DMS153 treated with DMSO at 0.1 percent for 48 hours (cell line): ENCODE measurements at regions not wholly inside any gene's neighbourhood (a gene's known extent, or its start where the extent isn't known, plus 50 kb on each side); places are given as distances from the start of the nearest gene placed in this dataset.

Source experiments
- DNase-seq: peaks from one replicate; lab custom pipeline; 2025; ENCODE audit not compliant: unreplicated experiment; lab: John Stamatoyannopoulos, UW

DNA sequence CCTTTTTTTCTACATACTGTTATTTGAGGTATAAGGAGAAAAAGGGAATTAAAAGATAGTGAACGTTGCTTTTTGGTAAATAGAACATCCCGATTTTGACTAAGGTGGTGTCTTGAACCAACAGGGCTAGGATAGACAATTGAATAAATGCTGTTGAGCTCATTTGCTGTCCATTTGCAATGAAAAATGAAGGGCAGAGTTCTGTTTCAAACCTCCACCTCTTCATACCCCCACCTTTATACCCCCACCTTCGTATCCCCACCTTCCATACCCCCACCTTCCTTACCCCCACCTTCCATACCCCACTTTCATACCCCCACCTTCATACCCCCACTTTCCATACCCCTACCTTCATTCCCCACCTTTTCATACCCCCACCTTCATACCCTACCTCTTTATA is 93.4 kb upstream of the NAA20 start:
- no peak for DNase-seq

DNA sequence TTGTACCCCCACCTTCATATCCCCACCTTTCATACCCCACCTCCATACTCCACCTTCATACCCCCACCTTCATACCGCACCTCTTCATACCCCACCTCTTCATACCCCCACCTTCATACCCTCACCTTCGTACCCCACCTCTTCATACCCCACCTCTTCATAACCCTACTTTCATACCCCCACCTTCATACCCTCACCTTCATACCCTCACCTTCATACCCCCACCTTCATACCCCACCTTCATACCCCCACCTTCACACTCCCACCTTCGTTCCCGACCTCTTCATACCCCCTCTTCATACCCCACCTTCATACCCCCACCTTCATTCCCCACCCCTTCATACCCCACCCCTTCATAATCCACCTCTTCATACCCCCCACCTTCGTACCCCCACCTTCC is 92.9 kb upstream of the NAA20 start:
- DNase-seq = no peak

DNA sequence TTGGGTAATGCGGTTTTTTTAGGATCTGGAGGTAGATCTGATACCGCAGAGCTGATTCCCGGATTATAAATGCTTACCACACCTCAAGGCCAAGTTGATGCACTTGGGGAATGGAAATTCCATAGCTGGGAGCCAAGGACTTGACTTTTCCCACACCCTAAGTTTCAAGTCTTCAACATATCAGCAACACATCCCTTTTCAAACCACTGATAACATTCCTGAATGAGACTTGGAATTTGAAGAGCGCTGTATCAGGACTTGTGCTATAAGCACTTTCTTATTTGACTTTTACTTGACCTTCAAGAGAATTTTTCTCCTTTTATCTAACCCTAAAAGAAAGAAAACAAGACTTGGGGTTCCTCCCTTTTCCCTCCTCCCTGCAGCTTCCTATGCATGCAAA is 90.6 kb upstream of the NAA20 start:
- no peak for DNase-seq

DNA sequence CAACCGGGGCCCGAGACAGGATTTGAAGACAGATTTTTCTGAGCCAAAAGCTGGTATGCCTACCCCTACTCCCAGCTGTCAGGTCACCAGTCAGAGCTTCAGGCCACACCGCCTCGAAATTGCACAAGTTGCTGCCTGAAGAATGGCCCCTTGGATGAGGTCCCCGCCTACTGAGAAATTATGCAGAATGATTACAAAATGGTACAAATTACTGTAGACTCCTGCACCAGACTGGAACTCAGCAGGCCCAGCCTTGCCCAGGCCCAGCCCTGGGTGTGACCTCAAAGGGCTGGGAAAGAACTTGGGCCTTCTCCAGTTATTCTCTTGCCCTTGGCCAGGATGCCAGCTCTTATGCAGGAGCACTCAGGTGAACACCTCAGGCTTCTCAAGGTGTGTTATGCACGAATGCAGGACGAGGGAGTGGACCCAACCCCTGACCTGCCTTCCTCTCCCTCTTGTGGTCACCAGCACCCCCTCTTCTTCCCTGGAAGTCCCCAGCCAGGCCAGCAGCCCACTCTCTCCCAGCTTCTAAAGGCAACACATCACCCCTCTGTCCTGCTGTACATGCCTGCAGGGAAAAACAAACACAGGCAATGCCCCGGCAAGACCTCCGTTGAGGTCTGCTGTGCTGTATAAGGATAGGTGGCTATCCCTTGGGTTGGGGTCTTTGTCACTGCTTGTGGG is 88.7 kb upstream of the NAA20 start:
- no peak for DNase-seq

DNA sequence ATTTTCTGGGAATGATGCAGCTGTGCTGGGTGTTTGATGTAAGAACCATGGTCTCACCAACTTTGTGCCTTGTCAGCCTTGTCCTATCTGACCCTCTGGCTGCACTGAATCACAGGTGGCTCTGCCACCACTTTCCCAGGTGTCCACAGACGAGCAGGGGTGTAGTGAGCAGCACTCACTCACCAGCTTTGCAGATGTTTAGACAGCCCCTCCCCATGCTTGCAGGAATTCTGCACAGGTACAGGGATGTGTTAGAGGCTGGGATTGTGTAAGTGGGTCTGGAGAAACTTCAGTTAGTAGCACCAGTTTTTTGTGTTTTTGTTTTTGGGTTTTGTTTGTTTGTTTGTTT is 88.2 kb upstream of the NAA20 start:
- no peak for DNase-seq

DNA sequence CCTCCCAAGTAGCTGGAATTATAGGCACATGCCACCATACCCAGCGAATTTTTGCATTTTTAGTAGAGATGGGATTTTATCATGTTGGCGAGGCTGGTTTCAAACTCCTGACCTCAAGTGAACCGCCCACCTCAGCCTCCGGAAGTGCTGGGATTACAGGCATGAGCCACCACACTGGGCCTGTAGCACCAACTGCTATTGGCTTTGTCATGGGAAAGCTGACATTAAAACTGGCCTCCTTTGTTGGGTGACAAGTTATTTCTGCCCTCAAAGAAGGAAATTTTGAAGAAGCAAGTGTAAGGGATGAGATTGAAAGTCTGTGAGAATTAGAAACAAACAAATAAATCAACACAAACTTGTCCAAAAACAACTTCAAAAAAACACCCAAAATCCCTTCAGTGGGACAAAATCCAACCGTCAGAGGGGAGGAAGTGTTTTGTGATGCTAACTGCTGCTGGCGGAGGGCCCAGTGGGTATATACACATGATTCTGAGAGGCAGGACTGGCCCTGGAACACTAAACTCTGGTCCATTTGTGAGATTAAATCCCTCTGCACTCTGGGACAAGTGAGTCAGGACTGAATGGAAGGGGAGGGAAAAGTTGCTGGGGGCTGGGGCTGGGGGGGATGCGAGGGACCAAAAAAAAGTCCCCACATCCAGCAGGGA is 87.5 kb upstream of the NAA20 start:
- no peak for DNase-seq

DNA sequence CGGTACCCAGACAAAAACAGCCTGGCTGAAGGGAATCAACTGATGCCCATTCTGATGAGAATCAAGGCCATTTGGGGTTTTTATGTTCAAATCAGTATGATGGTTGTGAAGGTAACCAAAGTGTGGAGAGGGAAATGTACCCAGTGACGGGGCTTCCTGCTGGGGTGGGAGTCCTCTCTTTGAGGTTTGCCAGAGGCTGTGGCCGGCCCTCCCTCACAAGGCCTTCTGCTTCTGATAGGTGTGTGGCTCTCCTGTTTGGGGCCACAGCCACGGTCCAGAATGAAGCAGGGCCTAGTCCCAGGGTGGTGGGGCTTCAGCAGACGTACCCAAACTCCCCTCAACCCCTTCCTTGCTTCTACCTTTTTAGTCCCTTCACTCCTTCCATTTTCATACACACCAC is 86.7 kb upstream of the NAA20 start:
- DNase-seq = no peak

DNA sequence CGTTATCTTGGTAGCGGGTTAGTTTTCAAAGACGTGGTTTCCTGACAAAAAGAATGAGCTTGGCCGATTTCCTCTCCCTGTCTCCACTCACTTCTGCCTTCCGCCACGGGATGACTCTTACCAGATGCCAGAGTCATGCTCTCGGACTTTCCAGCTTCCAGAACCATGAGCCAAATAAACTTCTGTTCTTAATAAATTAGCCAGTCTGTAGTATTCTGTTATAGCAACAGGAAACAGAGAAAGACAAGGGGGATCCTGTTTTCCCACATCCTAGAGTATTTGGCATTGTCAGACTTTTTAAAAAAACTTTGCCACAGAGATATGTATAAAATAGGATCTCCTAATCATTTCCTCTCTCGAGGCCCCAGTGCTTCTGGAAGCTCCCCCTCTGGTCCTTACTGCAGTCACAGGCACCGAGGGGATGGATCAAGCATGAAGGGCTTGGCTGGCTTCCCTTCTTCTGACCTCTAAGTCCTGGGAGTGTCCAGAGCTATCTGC is 84.9 kb upstream of the NAA20 start:
- DNase-seq = no peak

DNA sequence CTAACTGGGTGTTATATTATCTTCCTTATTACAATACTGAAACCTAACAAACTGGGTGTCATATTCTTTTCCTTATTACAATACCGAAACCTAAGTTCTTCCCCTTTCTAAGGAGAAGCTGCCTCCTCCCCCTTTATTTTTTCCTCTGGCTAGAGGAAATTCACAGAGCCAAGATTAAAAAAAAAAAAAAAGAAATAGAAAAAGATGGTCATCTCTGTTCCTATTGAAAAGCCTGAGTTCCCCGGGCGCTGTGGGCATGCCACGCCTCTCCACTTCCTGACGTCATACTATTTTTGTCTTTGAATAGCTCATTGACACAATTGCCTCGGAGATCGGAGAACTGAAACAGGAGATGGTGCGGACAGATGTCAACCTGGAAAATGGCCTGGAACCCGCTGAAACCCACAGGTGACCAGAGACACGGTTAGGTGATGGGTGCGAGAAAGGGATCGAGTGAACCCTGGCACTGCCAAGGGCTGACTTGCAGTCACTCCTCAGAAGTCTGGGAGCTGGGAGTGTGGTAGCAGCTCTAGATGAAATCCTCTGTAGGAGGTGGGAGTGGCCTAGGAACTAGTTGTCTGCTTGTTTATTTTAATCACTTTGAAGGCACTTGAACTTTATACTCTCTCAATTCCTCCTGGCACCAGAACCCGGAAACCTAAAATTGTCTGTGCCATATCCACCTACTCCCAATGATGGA is 82.2 kb upstream of the NAA20 start:
- peak; percentile 89 for DNase-seq

DNA sequence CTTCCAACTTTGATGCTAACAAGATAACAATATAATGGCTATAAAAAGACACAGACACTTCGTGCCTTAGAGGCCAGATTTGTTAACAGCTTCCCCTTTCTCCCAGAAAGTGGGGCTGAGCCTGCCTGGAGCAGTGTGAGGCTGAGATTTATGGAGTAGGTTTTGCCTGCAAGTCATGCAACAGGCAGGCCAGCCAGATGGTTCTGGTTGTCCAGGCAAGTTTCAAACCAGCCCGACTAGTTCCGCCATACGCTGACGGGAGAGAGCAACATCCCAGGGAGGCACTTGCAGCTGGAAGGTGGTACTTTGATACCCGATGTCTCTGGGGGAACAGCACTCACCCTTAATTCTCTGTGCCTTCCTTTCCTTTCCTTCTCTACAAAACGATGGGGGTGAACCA is 81.3 kb upstream of the NAA20 start:
- peak; percentile 9 for DNase-seq

DNA sequence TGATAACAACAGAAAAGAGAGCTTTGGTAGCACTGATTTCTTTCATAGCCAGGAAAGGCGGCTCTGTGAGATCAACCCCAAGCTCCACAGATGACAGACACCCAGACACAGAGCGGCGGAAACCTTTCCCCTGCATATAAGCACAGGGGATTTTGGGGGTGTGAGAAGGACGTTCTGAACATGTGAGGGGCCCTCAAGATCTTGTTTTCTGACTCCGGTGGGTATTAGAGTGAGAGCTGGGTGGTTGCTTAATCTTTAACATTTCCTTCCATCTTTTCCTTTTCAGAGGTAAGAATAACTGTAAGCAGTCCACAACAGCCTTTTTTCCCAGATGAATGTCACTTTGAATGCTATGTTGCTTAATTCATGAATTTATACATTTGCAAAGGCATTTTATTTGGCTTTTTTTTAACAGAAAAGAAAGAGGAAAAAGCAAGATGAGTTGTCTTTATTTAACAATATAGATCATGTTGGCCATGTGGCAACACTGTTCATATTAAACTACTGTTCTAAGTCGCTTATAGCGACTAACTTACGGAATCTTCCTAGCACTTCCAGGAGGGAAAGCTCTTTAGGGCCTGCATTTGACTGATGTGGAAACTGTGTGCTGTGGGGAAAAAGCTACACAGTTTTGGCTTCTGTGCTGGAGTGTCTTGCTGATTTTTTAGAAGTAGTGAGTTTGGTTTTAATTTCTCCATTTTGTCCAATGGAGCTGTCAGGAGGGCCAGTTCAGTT is 80.5 kb upstream of the NAA20 start:
- no peak for DNase-seq

DNA sequence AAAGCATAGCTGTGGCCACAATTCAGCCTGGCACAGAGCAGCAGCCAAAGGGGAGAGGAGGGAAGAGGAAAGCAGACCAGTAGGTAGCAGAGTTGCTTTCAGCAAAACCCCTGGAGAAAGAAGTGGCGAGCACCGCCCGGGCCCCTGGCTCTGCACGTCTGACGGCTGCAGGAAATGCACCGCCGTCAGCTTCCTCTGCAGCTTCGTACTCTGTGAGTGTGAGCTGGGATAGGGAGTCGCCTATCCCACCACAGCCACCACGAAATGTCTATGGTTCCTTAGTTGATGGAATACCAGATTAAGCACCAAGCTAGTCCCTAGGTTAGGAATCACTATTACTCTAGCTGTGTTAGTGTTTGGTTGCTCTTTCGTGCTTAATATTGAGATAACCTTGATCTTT is 79.9 kb upstream of the NAA20 start:
- DNase-seq = no peak

DNA sequence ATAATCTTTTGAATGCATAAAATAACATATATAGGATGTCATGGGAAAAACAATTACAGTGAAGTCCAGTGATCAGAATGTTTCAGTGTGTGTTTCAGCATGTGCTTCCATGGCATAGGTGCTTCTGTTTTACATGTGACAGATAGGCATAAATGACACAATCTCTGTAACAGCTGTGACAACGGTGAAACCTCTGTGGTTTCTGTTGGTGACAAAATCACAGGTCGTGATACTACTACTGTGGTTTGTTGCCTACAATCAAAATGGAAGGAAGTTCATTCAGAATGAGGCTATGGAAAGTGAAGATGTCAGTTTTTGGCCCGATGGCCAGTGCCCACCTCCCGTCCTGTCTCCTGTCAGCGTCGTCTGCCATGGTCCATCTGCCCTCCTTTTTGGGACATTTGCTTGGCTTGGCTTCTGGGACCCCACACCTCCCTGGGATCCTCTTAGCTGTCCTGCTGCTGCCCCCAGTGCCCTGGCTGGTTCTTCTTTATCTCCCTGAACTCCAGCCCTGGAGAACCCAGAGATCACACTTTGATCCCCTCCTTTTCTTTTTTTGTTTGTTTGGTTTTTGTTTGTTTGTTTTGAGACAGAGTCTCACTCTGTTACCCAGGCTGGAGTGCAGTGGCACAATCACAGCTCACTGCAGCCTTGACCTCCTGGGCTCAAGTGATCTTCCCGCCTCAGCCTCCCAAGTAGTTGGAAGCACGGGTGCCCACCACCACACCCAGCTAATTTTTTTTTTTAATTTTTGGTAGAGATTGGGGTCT is 79.3 kb upstream of the NAA20 start:
- DNase-seq = no peak

DNA sequence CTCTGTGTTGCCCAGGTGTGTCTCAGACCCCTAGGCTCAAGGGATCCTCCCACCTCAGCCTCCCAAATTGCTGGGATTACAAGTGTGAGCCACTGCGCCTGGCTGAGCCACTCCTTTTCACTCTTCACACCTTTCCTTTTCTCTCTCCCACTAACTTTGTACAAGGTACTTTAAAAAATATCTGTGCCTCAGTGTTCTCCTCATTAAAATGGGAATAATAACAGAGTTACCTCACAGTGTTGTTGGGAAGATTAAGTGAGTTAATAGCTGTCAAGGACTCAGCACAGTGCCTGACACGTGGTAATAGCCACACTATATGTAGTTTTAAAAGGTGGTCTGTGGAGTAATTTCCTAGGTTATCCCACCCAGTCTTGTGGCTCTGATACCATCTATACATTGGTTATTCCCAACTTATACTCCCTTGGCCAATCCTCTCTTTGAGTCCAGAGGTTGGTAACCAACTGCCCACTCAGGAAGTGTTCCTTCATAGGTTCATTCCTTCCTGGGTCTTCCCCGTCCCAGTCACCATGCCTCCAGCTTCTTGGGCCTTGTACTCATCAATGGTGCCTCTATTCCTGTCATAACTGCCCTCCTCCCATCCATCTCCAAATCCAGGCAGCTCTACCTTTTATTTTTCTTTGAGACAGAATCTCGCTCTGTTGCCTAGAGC is 78.6 kb upstream of the NAA20 start:
- DNase-seq = no peak

DNA sequence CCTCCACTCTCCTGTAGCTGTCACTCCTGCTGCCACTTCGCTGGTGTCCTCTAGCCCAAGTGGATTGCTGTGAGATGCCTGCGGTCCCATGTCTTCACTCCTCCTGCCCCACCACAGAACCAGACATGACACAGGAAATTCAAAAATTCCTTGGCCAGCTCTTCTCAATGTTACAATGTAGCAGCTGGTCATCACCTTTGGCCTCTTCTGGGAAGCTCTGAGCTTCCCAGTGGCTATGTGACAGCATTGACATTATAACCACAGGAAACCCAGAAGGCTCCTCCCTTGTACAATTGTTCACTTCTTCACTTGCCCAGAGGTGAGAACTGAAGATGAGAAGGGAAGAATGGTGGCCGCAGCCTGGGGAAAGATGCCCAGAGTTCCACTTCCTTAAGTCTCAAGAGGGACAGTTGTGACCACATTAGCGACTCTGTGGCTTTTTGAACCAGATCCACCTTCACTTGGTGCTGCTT is 76.1 kb upstream of the NAA20 start:
- no peak for DNase-seq

DNA sequence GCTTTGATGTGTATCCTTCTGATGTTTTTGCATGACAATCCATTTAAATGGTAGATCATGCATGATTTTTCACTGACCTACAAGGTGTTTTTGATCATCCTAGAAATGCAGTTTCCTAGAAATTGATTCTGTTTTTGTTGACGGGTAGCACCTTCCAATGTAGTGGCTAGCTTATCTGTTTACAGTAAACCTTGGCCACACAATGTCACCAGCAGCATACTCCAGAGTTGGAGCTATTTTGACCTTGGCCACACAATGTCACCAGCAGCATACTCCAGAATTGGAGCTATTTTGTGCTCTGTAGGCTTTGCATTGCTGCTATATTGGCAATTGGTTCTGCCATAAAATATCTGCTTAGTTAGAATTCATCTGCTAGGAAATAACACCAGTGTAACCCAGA is 74.6 kb upstream of the NAA20 start:
- no peak for DNase-seq

DNA sequence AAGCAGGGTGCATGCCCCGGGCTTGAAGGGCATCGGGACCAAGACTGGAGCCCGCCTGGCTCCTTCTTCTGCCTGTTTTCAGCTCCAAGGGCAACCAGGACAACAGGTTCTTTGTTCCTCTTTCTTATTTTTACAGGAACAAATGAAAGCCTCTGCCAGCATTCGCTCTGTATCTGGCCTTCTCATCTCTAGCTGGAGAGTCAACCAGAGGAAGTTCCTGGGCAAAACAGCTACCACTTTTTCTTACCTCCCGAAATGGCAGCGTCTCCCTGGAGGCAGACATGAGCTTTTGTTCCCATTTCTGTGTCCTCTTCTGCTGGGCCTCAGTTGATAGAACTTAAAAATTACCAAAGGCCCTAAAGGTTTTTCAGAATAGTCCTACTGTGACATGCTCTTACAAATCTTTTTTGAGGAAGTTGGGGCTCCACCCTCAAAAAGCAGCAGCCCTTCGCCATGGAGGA is 74.1 kb upstream of the NAA20 start:
- no peak for DNase-seq

DNA sequence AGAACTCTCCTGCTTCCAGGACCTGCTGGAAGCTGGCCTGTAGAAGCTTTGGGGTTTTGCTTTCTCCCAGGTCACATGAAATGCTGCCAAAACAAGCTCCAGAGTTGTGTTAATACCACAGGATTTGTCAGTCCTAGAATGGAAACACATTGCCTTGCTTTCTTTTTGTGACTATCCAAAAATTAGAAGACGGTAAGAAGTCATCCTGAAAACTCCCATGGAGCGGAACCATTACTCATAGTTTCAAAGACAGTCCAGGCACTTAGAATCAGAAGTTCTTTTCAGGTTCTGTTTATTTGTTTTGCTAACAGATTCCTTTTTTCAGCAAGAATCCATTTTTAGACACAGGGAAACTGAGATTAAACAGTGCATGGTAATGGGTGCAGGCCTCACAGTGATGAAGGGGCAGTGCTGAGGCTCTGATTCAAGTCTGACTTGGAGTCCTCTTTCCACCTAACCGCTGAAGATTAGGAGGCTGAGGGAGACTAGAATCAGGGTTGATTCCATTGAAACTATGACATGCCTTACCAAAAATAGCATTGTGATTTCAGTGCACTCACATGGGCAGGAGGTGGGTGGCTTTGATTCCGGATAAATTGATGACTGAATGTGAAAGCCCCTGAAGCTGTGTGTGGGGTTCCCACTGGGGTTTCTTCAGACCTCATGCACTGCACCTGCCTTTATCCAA is 72.2 kb upstream of the NAA20 start:
- no peak for DNase-seq
